T1000 (cell line): ENCODE measurements at regions not wholly inside any gene's neighbourhood (a gene's known extent, or its start where the extent isn't known, plus 50 kb on each side); places are given as distances from the start of the nearest gene placed in this dataset.

Experiments
- DNase-seq: peaks from one replicate; lab custom pipeline; 2025; ENCODE audit warnings: mixed read lengths; lab: John Stamatoyannopoulos, UW

GRCh38 chr4:129899849-129900248 lies 803.9 kb downstream of the C4orf33 start:
- DNase-seq = no peak

- no peak for DNase-seq
Observed at GRCh38 chr4:129900430-129900953, 804.5 kb downstream of the C4orf33 start.

GRCh38 chr4:129901205-129901604 lies 805.3 kb downstream of the C4orf33 start:
- DNase-seq = no peak

GRCh38 chr4:129903861-129904260 lies 807.9 kb downstream of the C4orf33 start:
- no peak for DNase-seq

GRCh38 chr4:129905256-129905655 lies 809.3 kb downstream of the C4orf33 start:
- DNase-seq = no peak

GRCh38 chr4:129908117-129908516 lies 812.2 kb downstream of the C4orf33 start:
- no peak for DNase-seq

GRCh38 chr4:129916991-129917390 lies 821.0 kb downstream of the C4orf33 start:
- DNase-seq = no peak

DNA sequence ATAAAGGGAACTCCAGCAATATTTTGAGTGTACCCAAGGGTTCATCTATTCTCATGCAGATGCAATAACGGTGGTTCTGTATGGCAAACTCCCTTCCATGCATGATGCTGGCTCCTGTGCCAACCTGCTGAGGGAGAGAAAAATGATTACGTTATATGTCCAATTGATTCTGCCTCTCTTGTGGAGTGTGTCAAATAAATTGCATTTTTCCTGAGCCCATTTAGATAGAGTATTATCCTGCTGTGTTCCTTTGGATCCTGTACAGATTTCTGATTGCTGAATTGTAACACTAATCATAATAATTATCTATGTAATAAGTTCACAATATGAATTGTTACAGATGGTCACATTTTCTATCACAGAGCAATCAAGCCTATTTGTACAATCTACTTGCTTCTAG lies 821.7 kb downstream of the C4orf33 start:
- no peak for DNase-seq

DNA sequence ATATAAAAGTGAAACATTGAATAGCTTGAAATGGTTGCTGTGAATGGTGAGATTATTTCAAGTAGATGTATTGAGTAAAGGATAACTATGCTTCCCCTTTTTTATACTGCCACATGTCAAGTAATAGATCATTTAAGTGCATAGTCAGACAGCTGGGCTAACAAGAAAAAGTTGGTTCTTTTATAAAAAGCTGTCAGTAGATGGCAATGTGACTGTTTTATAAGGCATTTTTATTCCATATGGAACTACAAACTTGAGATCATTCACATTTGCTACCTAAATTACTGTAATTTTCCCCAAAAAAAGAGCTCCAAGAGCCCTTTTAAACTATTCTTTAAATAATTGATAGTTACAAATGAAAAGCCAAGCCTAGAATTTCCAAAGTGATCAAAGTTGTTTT lies 831.0 kb downstream of the C4orf33 start:
- no peak for DNase-seq

GRCh38 chr4:129929052-129929451 lies 833.1 kb downstream of the C4orf33 start:
- no peak for DNase-seq

DNA sequence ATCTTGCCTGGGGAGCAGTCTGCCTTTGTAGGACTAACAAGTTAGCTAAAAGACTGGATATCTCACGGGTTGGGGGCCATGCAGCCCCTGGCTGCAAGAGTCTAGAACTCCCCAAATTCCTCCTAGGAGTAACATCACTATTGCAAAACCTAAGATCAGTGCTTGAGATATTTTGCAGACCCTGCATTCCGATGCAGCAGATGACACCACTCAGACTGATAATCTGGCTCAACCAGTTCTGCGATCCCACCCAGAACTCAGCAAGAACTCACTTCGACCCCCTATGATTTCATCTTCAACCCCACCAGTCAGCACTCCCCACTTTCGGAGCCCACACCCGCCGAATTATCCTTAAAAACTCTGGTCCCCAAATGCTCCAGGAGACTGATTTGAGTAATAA lies 834.0 kb downstream of the C4orf33 start:
- DNase-seq = no peak

DNA sequence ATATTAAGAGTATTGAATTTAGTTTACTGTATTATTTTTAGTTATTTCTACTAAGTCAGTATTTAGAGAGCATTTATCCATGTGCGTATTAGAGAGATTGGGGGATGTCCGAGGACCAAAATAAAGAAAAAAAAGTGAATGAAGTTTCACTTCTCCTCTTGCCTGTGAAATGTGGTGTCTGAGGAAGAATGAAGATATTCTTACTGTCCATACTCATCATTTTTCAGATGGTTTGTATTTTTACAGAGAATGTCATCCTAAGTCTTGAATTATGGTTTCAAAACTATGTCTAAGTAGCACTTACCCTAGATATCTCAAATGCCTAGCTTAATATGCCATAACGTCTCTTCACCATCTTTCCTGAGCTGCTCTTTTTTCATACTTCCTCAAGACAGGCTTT lies 854.3 kb downstream of the C4orf33 start:
- DNase-seq = no peak

GRCh38 chr4:129966175-129966574 lies 870.2 kb downstream of the C4orf33 start:
- DNase-seq = no peak

- no peak for DNase-seq
Observed at GRCh38 chr4:129968366-129968765, 872.4 kb downstream of the C4orf33 start.

DNA sequence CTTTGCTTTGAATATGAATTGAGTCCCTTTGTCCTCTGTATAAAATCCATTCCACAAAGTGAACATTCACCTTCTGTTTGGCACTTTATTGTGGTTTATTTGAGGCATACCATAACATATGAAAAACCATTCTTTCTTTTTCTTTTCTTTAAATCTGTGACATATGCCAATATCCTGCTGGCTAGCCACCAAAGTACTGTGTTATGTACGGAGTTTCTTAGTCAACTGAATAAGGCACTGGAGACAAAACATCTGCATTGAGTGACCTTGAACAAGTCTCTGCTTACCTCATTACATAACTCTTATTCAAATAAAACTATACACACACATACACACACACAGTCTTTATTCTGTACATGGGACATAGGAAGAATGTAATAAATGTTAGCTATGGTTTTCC lies 872.8 kb downstream of the C4orf33 start:
- no peak for DNase-seq

DNA sequence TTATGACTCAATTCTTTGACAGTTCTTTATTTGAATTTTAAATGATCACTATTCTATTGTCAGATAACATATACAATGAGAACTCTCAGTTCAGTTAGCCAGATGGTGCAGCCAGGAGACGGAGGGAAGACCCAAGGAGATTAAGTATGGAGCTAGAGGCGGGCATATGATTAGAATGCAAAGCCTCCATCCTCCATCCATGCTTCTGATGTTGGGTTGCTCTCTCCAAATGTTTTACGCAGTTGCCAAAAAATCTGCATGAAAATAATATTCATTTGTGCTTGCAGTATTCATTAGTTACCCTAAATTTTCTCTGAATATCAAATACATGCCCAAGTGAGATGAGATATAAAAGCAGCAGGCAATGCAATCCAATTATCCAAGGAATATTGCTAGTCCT lies 874.8 kb downstream of the C4orf33 start:
- DNase-seq = no peak

DNA sequence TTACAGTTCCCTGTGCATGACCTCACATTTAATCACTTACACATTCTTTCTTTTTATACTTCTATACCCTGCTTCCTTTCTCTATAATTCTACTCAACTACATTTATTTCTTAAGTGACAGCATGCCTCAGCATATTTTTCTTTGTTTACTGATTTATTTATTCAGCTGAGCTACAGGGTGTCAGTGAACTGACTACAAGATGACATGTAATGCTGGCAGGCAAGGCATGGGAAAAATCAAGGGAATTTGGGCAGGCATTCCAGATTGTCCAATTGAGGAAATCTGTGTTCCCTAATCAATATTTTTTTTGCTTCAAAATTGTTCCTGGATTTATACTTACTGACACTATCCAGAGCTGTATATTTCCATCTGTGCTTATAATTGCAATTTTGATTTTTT lies 875.5 kb downstream of the C4orf33 start:
- DNase-seq = no peak

GRCh38 chr4:129972257-129972656 lies 876.3 kb downstream of the C4orf33 start:
- DNase-seq = no peak

GRCh38 chr4:129974730-129975129 lies 878.8 kb downstream of the C4orf33 start:
- DNase-seq = no peak

DNA sequence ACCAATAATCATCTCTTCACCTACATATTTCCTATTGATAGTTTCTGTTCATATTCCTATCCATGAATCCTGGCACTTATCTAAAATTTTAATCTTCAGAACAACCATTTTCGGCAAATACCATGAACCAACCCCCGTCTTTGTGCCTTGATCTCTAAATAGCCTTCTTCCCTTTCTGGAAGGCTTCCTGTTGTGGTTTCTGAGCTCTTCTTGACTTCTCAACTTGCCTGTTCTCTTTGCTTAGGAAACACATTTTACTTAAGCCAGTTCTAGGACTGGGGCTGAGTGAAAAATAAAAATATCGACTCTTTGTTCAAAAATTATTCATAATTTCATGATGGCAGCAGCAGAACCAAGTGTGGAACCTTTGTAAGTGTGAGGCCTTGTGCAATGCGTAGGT lies 882.4 kb downstream of the C4orf33 start:
- no peak for DNase-seq

DNA sequence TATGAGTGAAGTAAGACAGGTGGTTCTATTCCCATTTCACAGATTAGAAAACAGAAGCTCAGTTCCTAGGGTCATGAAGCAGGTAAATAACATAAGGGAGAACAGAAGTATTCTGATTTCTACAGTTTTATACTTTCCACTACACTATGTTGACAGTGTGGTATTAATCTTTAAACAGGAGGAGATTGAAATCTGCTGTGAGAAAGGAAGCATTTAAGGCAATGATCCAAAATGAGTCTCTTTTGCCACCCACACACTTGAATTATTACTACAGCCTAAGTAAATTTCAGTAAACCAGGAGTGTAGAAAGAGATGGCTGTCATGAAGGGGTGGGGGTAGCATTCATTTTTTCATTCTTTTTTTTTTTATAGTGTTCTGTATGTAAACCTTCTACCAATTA lies 893.0 kb downstream of the C4orf33 start:
- no peak for DNase-seq

DNA sequence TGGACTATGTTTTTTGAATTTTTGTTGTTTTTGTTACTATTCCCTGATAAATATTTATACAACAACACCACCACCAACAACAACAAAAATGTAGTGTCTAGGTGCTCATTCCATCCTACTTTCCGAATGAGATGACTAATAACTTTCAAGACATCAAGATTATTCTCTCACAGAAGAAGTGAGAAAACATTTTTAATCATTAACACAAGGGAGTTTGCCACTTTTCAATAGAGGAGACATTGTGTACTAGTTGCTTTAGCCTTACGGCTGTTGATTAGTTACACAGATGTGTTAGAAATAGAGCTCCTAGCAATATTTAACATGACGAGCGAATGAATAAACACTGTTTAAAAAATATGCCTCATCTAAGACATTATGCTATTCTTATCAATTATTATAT lies 898.8 kb downstream of the C4orf33 start:
- no peak for DNase-seq

GRCh38 chr4:129998436-129999150 lies 902.6 kb downstream of the C4orf33 start:
- DNase-seq = no peak

GRCh38 chr4:129999156-129999555 lies 903.2 kb downstream of the C4orf33 start:
- no peak for DNase-seq
